NCI-H2107 treated with DMSO at 0.1 percent for 48 hours (cell line): ENCODE measurements at regions not wholly inside any gene's neighbourhood (a gene's known extent, or its start where the extent isn't known, plus 50 kb on each side); places are given as distances from the start of the nearest gene placed in this dataset.
"Not testable (repeated sequence)": the region's sequence is repeated elsewhere in the genome, so short reads cannot be mapped to it uniquely, and the experiment has no call there.

Experiments
- DNase-seq: peaks from one replicate; lab custom pipeline; 2025; ENCODE audit not compliant: unreplicated experiment; lab: John Stamatoyannopoulos, UW

- not testable (repeated sequence) for DNase-seq
These were observed 105.3 kb upstream of the HEY2 start for GRCh38 chr6:125643967-125644661.

DNA sequence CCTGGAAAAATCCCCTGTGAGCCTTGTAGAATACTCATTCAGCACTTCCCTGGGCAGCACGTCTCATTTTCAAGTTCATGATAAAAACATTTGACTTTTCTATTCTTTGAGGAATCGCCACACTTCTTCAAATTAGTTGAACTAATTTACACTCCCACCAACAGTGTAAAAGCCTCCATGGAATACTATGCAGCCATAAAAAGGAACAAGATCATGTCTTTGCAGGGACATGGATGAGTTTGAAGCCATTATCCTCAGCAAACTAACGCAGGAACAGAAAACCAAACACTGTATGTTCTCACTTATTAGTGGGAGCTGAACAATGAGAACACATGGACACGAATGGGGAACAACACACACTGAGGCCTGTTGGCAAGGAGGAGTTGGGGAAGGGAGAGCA lies 102.0 kb upstream of the HEY2 start:
- no peak for DNase-seq

GRCh38 chr6:125653752-125654151 lies 95.7 kb upstream of the HEY2 start:
- not testable (repeated sequence) for DNase-seq

DNA sequence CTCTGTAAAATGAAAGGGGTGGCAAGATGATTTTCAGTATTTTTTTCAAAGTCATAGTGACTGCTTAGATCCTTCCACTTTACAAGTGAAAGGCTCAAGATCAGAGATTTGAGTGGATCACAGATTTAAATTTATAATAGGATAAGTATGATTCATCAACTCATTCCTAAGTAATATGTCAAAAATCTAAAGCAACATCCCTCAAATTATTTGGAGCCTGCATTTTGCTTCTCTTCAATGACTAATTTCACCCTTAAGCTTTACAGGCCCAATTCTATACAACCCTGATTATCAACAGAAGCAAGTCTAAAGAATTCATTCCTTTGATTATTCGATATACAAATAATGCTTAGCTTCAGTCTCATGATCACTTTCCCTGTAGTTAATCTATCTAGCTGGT lies 93.9 kb upstream of the HEY2 start:
- no peak for DNase-seq

- DNase-seq, result peak; percentile 74
These were observed 93.1 kb upstream of the HEY2 start for GRCh38 chr6:125656287-125656870.

- DNase-seq, result no peak
These were observed 91.3 kb upstream of the HEY2 start for GRCh38 chr6:125658136-125658535.

- no peak for DNase-seq
These were observed 90.5 kb upstream of the HEY2 start for GRCh38 chr6:125658759-125659431.

GRCh38 chr6:125659887-125660286 lies 89.5 kb upstream of the HEY2 start:
- no peak for DNase-seq

DNA sequence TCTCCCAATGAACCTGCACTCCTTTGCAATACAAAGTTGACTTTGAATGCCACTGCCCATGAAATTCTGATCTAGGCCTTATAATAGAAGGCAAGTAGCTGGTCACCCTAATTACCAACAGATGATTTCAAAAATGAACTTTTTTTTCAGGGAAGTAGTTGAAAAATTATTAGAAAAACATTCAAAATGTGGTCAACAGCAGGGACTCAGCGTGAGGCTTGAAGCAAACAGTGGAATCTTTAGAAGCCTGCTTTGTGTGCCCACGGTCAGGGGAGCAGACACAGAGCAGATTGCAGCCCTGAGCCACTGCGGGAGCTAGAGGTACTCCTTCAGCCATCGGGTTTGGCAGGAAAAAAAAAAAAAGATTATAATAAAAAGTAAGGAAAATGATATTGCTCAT lies 87.1 kb upstream of the HEY2 start:
- no peak for DNase-seq

DNA sequence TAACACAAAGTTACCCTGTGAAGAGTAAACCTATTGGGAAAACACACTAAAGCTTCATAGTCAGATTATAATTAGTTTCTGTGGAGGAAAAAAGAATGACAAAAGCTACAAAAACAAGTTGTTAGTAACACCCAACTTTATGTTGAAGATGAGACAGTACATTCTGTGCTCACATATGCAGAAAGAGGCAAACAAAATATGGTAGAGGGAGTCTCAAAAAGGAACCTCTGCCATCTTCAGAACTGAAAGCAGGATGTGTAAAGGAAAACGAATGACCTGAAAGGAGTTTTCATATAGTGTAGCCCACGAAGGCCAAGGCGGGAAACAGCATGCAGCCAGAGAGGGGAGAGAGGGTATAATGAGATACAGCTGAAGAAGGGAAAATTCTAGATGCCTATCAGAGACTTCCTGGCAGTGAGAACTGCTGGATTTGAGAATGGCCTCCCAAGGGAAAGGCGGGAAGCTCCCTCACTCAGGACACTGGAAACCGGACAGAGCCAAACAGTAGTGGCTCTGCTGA lies 84.1 kb upstream of the HEY2 start:
- DNase-seq, result no peak

DNA sequence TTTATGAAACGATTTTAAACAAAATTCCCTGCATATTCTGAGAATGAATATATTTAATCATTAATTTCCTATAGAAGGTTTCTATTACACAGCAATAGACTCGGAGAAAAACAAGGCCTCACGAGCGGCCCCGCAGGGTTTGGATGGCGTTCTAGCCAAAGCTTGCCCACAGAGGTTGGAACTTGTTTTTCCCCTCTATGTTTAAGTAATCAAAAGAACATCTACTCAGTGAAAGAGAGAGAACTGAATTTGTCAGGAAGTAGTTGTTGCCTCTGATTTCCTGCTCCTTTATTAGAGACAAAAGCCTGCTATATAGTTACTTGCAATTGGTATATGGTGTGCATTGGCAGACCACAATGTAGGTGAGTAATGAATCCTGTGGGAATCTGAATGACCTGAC lies 82.1 kb upstream of the HEY2 start:
- DNase-seq, result no peak

DNA sequence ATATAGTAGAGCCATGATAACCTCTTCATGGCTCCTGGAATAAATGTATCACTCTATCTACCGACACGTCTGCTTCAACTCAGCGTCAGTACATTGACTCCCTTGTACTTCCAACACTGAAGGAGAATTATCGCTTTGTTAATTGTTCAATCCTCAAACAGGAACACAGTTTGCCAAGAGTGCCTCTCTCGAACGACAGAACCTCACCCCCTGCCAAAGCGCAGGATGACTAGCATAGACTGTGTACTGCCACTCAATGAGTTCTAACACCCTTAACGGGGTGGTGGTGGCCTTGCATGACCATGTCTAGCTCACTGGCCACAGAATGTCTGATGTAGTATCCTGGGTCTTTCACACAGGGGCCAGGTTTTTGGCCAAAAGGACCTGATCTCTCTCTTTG lies 81.4 kb upstream of the HEY2 start:
- DNase-seq, result no peak

- no peak for DNase-seq
These were observed 78.9 kb upstream of the HEY2 start for GRCh38 chr6:125670568-125670967.

DNA sequence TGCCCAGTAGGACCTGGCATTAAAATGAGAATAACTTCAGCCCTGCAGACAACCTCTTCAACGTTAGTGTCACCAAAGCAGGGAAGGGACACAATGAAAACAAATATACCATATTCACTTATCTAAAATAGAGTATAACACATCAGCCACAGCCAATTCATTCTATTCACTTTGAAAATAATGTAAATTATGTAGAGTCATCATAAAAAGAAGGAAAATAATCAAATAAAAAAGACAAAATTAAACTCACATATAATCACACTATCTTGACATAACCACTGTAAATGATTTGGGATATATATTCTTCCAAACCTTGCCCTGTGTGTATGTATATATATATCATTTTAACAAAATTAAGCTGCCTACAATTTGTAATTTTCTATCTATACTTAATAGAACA lies 78.1 kb upstream of the HEY2 start:
- DNase-seq, result no peak

- no peak for DNase-seq
These were observed 75.2 kb upstream of the HEY2 start for GRCh38 chr6:125674230-125674629.

GRCh38 chr6:125678601-125679000 lies 70.8 kb upstream of the HEY2 start:
- no peak for DNase-seq

- no peak for DNase-seq
These were observed 70.3 kb upstream of the HEY2 start for GRCh38 chr6:125679128-125679527.

DNA sequence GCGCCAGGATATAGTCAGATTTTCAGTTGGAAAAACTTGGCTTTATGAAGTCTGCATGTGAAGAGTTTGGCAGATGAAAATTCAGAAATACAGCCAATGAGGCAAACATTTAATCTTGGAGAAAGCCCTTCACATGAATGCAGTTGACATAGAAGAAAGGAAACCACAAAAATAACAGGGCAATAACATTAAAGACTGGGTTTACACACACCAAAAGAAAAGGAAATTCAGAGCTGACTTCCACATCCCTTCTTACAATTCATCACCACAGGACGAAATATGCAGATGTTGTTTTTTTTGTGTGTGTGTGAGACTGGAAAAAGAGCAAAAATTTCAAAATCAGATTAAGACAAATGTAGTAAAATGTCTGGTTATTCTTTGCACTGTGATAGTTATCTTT lies 69.8 kb upstream of the HEY2 start:
- DNase-seq, result no peak

DNA sequence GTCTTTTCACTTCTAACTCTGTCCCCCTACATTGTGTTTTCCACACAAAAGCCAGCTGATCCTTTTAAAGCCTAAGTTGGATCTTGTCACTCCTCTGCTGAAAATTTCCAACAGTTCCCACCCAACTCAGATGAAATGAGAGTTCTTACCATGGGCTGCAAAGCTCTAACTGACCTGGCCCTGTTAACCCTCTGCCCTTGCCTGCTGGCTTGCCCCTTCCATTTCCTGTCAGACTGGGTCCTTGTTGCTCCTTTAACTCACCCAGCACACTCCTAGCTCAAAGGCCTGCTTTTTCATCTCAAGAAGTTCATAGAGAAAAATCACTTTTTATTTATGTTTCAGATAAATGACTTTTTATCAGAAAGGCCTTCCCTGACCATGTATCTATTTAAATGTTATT lies 66.5 kb upstream of the HEY2 start:
- no peak for DNase-seq

GRCh38 chr6:125688138-125688537 lies 61.3 kb upstream of the HEY2 start:
- DNase-seq, result no peak

- DNase-seq, result no peak
These were observed 56.0 kb upstream of the HEY2 start for GRCh38 chr6:125693480-125693879.

- no peak for DNase-seq
These were observed 49.8 kb upstream of the HEY2 start for GRCh38 chr6:125699591-125699990.
